NCI-H2171 (cell line): ENCODE measurements at regions not wholly inside any gene's neighbourhood (a gene's known extent, or its start where the extent isn't known, plus 50 kb on each side); places are given as distances from the start of the nearest gene placed in this dataset.
A peak's percentile ranks its signal among the peaks of the same experiment; 100 is the strongest.

Experiments
- DNase-seq: peaks from one replicate; lab custom pipeline; 2025; lab: John Stamatoyannopoulos, UW

DNA sequence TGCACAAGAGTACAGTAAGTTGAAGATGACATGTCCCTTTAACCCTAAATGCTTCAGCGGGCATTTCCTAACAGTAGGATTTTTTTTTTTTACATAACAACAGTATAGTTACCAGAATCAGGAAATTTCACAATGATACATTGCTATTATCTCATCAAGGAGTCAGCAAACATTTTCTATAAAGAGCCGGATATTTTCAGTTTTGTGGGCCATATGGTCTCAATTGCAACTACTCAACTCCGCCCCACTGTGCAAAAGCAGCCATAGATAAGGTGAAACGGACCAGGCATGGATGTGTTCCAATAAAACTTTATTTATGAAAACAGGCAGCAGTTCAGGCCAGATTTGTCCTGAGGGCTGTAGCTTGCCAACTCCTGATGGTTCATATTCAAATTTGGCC lies 130.6 kb downstream of the SMAD6 start:
- DNase-seq = no peak

DNA sequence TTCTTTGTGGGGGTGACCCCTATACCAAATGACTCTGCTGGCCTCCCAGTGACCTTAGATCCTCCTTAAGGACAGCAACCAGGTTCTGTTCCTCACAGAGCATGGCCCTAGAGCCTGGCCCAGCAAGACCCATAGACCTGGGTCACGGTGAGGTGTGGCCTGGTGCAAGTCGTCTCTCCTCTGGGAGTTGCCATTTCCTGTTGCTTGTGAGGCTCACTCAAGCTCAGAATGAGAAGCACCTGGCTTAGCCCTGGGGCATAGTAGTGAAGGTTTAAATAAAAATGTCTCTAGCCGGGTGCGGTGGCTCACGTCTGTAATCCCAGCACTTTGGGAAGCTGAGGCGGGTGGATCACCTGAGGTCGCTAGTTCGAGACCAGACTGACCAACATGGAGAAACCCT lies 131.3 kb downstream of the SMAD6 start:
- no peak for DNase-seq

DNA sequence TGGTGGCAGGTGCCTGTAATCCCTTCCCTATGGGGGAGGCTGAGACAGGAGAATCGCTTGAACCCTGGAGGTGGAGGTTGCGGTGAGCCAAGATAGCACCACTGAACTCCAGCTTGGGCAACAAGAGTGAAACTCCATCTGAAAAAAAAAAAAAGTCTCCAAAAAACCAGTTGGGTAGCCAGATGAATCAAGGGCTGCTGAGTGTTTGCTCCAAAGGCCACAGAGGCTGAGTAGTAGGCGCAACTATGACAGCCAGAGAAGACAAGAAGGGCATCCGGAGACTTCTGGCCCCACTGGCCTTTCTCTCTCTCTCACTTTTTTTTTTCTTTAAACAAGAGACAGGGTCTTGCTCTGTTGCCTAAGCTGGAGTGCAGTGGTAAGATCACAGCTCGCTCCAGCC lies 131.8 kb downstream of the SMAD6 start:
- no peak for DNase-seq

DNA sequence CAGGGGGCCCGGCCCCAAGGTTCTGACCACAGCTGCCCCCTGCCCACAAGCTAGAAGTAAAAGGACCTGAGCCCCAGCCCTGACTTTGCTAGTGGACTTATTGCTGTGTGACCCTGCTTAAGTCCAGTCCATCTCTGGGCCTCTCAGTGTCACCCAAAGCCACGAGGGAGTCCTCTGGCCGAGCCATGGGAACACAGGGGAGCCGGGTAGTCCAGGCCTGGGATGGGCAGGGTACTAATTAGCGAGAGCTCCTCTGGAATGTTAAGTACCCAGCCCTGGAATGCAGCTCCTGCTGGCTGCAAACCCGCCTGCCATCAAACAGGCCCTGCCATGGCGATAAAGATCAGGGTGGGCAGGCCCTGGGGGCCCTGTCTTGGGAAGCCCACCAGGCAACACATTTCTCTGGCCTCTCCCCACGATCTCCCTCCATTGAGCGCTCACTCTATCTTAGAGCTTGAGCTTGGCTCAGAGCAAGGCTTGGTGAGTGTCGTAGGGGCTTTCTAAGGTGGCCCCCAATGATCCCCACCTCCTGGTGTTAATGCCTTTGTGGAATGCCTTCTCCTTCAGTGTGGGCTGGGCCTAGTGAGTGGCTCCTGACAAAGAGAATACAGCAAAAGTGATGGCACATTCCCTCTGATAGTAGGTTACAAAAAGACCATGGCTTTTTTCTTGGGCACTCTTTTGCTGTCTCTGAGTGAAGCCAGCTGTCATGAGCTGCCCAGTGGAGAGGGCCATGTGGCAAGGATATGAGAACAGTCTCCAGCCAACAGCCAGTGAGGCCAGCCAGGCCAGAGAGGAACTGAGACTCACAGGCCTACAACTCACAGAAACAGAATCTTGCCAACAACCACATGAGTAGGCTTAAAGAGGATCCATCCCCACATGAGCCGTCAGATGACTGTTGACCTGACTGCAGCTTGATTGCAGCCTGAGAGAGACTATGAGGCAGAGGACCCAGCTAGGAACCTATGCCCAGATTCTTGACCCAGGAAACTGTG lies 133.1 kb downstream of the SMAD6 start:
- DNase-seq = no peak

DNA sequence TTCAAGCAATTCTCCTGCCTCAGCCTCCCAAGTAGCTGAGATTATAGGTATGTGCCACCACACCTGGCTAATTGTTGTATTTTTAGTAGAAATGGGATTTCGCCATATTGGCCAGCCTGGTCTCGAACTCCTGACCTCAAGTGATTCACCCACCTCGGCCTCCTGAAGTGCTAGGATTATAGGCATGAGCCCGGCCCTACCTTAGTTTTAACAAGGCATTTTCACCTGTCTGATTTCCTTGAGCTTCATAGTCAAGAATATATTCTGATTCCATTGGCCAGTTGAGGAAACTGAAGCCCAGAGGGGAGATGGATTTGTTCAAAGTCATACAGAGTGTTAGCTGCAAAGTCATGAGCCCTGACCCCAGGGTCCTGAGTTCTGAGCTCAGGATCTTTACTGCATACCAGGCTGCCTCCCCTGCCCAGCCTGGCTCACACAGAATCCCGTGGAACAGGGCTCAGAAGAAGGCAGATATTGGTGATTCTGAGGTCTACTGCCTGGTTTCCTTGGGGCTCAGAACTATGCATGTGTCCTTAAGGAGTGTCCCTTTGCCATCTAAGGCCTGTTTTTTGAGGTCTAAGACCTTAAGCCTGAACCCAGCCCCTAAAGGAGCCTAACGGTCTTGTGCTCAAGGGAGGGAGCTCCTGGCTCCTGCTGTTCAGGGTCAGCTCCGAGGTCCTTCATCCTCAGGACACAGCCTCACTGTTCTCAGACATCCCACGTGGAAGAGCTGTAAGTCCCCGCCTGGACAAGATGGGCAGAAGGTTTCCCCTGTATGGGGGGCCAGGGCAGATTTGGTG lies 134.4 kb downstream of the SMAD6 start:
- DNase-seq = no peak

DNA sequence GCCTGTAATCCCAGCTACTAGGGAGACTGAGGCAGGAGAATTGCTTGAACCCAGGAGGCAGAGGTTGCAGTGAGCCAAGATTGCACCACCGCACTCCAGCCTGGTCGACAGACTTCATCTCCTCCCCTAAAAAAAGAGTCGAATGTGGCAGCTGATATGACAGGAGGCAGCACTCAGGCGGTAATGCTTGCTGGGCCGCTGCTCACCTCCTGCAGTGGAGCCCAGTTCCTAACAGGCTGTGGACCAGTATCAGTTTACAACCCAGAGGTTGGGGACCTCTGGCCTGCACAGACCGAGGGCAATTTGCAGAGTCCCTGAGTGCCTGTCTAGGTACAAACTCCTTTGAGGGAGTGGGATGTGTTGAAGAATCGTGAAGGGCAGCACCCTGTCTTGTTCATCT lies 136.2 kb downstream of the SMAD6 start:
- no peak for DNase-seq

DNA sequence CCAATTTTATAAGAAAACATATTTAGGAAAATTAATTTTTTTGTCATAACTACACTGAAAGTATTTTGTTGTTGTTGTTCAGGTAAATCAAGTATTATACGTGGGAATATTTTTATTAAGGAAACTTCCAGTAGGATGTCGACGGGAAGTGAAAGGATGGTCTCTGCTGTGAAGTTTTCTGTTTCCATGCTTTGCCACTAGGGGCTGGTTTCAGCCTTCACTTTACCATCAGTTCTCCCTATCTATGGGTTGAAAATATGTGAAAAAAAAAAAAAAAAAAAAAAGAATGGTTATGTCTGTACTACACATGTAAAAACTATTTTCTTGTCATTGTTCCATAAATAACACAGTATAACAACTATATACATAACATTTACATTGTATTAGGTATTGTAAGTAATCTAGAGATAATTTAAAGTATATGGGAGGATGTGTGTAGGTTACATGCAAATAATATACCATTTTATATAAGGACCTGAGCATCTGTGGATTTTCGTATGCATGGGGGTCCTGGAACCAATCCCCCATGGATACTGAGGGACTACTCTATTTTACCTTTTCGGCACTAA lies 136.7 kb downstream of the SMAD6 start:
- DNase-seq = peak; percentile 7

DNA sequence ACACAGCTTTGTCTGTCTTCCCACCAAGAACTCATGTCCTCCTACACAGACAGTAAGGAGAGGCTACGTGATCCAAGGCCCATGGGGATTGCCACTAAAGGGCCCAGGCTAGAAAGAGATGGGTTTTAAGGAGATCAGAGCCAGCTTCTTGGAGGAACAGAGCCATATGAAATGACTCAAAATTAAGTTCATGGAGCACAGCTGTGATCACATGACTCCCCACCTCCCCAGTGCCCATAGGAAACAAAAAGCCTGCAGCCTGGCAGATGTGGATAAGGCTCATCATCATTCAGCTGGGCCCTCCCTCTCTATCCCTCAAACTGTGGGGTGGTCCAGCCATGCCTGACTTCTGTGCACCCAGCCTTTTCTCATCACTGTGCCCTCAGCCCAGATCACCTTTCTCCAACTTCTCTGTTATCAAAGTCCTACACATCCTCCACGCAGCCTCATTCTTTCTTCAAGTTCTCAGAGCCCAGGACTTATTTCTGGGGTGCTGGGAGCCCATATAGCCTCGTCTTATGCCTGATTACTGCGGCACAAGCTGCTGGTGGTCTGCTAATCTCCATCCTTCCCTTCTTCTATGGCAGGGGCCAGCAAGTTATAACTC lies 137.6 kb downstream of the SMAD6 start:
- no peak for DNase-seq

DNA sequence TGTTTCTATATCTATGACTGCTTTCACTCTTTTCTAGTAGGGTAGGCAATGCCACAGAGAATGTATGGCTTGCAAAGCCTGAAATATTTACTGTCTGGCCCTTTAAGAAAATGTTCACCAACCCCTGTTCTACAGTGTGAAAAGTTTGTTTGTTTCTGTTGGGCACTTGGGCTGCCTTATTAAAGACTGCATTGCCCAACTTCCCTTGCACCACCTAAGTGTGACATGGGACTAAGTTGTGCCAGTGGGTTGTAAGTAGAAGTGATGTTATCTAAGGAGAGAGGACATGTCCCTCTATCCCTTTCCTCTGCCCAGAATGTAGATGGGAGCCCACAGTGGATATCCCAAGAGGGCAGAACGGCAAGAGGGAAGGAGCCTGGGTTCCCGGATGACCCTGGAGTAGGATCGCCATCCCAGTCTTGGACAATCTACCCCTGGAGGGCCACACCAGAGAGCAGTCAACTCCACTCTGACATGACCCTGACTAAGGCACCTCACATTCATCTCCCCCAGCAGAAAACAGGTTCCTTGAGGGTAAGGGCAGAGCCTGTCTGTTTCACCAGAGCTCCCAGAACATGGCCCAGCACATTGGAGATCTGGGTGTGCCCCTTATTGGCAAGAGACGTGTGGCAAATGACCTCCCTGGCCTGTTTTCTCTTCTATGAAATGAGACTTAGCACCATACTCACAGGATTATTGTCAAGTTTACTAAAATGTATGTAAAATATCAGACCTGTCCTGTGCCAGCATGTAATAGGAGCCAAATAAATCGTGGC lies 138.8 kb downstream of the SMAD6 start:
- no peak for DNase-seq

DNA sequence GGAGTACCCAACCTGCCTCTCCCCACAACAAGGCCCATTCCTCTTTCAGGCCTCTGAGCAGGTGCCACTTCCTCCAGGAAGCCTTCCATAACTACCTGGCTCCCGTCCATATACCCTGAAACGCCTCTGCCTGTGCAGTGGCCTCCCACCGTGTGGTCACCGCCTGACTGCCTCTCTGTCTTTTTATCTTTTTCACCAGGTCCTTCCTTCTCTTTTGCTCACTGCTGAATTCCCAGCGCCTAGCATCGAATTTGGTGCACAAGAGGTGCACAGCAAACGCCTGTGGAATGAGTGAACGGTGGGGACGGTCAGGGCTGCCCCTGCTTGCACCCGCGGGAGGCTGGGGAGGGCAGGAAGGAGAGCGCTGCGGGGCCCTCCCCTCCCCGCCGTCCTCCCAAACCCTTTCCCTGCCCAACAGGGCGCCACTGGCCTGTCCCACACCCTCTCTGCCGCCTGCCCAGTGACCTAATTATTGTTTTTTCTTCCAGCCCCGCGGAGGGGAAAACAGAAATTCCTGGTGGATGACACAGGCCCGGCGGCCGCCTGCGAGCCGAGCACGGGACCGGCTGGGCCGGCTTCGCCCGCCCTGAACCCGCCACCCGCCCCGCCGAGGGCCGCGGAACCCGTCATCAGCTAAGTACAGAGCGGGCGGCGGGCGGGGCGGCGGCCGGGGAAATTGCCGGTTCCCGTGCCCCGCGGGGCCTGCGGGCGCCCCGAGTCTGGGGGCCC lies 140.1 kb downstream of the SMAD6 start:
- DNase-seq = no peak

DNA sequence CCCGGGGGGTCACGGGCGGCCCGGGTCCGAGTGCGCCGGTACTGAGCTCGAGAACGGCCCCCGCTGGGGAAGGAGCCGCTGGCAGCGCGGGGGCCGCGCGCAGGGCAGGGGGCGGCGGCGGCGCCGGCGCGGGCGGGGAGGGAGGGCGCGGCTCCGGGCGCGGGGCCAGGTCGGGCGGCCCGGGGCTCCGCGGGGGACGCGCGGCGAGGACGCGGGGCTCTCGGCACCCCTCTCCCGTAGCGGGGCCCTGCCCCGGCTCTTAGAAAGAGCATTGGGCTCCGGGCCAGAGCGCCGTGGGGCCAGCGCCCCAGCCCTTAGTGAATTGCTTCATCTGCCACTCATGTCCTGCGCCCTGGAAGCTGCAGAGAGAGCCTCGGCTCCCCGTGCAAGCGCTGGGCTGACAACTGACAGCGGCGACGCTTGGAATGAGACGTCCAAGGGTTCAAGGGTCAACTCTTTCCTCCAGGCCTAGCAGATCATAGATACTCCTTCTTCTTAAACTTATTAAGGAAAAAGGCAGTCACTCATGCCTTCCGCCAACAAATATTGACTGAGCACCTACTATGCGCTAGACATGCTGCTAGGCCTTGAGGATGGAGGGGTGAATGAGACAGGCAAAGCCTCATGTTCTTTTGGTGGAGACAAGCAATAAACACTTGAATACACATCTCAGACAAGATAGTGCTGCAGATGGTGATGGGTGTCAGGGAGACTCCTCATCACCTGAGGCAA lies 140.8 kb downstream of the SMAD6 start:
- peak; percentile 9 for DNase-seq

DNA sequence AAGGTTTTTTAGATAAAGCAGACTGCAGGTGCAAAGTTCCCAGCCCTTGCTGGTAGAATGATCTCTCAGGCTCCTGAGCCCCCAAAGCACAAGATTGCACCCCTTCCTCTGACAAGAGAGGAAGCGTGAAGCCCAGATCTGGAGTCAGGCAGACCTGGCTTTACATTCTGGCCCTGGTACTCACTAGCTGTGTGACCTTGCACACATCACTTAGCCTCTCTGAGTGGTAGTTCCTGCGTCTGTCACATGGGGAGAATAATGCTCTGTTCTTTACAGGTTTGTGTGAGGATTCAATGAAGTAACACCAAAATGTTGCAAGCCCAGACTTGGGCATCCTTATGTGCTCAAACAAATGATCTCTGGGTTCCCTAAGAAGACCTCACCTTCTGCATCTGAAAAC lies 141.5 kb downstream of the SMAD6 start:
- no peak for DNase-seq

DNA sequence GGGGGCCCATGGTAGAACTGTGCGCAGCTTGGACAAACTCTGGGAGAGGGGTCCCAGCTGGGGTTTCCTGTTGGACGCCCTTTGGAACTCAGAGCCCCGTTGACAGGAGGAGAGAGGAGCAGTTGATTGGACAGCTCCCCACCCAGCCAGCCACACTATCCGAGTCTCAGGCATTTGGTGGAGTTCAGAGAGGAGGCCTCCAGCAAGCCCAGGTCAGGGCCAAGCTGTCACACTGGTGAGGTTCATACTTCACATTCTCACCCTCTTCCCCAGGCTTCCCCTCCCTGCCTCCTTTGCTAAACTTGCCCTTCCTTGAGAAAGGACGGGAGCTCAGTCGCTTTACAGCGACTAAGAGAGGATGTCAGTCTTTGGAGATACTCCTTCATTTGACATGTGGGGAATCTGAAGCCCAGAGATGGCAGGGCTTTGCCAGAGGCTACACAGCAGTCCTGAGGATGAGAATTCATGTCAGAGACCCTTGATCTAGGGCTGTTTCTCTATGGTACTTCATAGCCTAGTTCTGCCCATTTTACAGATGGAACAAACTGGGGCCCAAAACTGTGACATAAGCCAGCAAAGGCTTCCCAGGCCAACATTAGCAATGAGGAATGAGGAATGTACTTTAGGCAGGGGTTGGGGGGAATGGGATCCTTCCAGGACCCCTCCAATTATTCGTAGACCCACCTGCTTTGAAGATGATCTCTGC lies 142.2 kb downstream of the SMAD6 start:
- DNase-seq = no peak

DNA sequence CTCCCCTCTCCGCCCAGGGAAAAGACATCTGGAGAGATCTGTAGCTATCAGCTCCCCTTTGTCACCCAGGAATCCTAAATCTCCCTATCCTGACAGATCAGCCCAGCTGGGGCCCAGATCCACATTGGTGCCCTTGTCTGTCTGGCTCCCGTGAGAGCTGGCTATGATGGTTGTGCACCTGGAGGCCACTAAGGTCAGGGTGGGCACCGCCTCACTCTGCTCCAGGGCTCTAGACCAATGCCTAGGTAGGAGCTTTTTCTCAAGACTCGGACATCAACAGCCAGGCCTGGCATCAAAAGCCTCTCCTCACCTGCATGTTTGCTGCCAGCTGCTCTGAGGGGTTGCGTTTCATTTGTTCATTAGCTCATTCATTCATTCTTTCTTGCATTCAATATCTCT lies 142.7 kb downstream of the SMAD6 start:
- no peak for DNase-seq

DNA sequence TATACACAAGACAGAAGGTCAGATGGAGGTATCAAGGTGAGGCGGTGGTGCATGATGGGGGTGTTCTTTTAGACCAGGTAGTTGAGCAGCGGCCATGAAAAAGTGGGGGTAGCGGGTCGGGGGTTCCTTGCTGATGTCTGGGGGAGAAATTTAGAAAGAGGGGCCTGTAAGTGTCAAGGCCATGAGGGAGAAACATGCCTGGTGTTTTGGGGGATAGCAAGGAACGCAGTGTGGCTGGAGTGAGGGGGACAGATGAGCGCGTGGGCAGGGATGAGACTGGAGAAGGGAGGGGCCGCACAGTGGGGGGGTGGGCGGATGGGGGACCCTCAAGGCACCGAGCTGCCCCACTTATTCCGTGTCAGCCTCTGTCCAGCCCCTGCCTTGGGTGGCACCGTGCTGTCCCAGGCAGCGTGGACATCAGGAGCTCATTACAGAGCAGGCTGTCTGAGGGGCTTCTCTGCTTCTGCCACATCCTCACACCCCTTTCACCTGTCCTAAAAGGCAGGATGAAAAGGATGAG lies 143.3 kb downstream of the SMAD6 start:
- no peak for DNase-seq

DNA sequence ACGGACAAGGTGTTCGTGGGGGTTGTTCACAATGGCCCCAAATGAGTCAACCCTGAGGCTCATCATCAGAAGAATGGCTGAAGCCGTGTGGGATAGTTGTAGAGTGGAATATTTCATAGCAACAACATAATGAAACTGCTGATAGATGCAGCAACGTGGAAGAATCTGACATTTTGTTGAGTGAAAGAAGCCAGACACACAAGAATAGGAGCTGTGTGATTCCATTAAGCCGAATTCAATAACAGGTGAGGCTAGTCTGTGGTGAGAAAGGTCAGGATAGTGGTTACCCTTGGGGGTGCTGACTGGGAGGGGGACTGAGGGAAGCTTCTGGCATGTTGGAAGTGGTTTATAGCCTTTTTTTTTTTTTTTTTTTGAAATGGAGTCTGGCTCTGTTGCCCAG lies 144.0 kb downstream of the SMAD6 start:
- DNase-seq = no peak

DNA sequence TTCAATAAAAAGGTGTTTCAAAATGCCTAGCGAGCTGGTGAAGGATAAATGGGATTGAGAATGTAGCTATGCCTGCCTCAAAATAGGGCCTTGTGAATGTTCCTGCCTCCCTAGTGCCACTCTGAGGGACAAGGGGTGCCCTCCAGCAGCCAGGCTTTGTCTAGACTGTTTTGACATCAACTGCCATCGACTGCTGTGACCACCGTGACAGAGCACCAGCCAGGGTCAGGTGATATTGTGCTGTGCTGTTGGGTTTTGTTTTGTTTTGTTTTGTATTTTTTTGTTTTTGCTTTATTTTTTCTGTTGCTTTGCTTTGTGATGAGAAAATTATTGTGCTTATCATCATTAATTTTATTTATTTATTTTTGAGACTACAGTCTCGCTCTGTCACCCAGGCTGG lies 144.8 kb downstream of the SMAD6 start:
- DNase-seq = no peak

DNA sequence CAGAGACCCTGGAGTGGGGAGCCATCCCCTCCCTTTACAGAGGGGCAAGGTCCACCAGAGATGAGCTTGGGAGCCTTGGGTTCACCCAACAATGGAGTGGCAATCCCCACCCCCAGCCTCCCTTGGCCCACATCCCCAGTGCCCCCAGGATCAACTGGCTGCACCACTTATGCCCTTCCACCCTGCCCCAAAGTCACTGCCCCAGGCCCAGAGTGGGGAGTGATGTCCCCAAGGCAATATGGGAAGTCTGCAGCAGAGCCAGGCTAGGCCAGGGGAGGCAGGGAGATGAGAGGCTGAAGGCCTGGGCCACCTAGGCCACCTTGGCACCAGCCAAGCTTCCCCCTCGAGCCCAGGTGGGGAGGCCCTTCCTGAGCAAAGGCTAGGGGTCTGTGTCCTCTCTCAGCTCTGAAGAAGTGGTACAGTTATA lies 145.5 kb downstream of the SMAD6 start:
- DNase-seq = no peak

DNA sequence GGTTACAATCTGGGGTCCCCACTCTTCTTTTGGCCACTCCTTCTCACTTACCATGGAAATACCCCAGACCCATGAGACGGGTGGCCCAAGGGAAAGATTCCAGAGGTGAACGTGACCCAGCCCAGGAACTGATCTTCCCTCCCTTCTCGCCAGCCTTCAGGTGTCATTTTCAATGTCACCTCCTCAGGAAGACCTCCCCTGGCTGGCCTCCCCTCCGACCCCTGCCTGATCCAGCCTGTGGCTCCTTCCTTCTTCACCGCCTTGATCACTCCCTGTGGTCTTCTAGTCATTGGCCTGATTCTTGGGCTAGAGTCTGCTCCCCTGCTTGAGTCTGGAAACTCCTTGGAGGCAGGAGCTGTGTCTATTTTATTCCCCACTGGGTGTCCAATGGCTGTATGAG lies 146.1 kb downstream of the SMAD6 start:
- DNase-seq = no peak
